ENCODE measurements at regions not wholly inside any gene's neighbourhood (a gene's known extent, or its start where the extent isn't known, plus 50 kb on each side); places are given as distances from the start of the nearest gene placed in this dataset.
"Not testable (repeated sequence)": the region's sequence is repeated elsewhere in the genome, so short reads cannot be mapped to it uniquely, and the experiment has no call there.

- no peak overlapping the region for H3K9ac ChIP-seq (ENCODE audit: low read length)
- H3K4me1 ChIP-seq (ENCODE audit: control insufficient read depth, insufficient read depth, low read length) = no peaks in the 10 kb centered on the region
- H3K27ac ChIP-seq (ENCODE audit: low read depth, low read length) = no peak overlapping the region
Measured at GRCh38 chr1:65629788-65630187, 162.9 kb upstream of the PDE4B start.

GRCh38 chr1:65630855-65631254, 161.8 kb upstream of the PDE4B start:
- no peak overlapping the region for H3K27ac ChIP-seq (ENCODE audit: low read depth, low read length)
- H3K4me1 ChIP-seq (ENCODE audit: control insufficient read depth, insufficient read depth, low read length) = no peaks in the 10 kb centered on the region
- no peaks in the 10 kb centered on the region for H3K36me3 ChIP-seq (ENCODE audit: control insufficient read depth, insufficient read depth, low read length)
- H3K9me3 ChIP-seq (ENCODE audit: control insufficient read depth, insufficient read depth, low read depth, low read length) = no peaks in the 10 kb centered on the region
- H3K9ac ChIP-seq (ENCODE audit: low read length) = no peak overlapping the region
- H3K4me3 ChIP-seq (ENCODE audit: low read depth, low read length) = no peak overlapping the region
- no peaks in the 10 kb centered on the region for H3K27me3 ChIP-seq (ENCODE audit: control insufficient read depth, insufficient read depth, low read length)

More at GRCh38 chr1:65629788-65630187, 162.9 kb upstream of the PDE4B start:
- Histone ChIP-seq H3K36me3 (ENCODE audit: control insufficient read depth, insufficient read depth, low read length) (no peaks in the 10 kb centered on the region), H3K27me3 (ENCODE audit: control insufficient read depth, insufficient read depth, low read length) (no peaks in the 10 kb centered on the region), H3K9me3 (ENCODE audit: control insufficient read depth, insufficient read depth, low read depth, low read length) (no peaks in the 10 kb centered on the region), H3K4me3 (ENCODE audit: low read depth, low read length) (no peak overlapping the region)

DNA sequence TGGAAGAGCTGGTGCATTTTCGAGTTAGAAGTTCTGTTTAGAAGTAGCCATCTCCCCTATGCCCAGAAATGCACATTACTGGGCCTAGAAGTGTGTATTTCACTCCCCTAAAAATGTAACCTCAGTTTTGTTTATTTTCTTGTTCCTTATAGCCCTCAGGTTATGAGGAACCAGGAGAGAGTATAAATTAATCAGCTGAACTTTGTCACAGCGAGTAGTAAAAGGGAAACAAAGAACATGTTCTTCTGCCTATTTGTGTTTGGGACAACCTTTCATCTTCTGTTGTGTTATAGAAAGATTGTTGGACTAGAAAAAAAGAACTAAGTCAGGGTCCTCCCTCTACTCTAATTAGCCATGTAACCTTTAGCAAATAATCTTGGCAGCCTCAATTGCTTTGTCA, 160.5 kb upstream of the PDE4B start:
- Histone ChIP-seq H3K36me3 (ENCODE audit: control insufficient read depth, insufficient read depth, low read length) (no peaks in the 10 kb centered on the region), H3K4me1 (ENCODE audit: control insufficient read depth, insufficient read depth, low read length) (no peaks in the 10 kb centered on the region), H3K9me3 (ENCODE audit: control insufficient read depth, insufficient read depth, low read depth, low read length) (no peaks in the 10 kb centered on the region), H3K27ac (ENCODE audit: low read depth, low read length) (no peak overlapping the region), H3K9ac (ENCODE audit: low read length) (no peak overlapping the region), H3K27me3 (ENCODE audit: control insufficient read depth, insufficient read depth, low read length) (no peaks in the 10 kb centered on the region), H3K4me3 (ENCODE audit: low read depth, low read length) (no peak overlapping the region)

- Histone ChIP-seq H3K4me3 (ENCODE audit: low read depth, low read length) (no peak overlapping the region), H3K4me1 (ENCODE audit: control insufficient read depth, insufficient read depth, low read length) (no peaks in the 10 kb centered on the region), H3K27ac (ENCODE audit: low read depth, low read length) (no peak overlapping the region), H3K9ac (ENCODE audit: low read length) (no peak overlapping the region), H3K36me3 (ENCODE audit: control insufficient read depth, insufficient read depth, low read length) (no peaks in the 10 kb centered on the region), H3K9me3 (ENCODE audit: control insufficient read depth, insufficient read depth, low read depth, low read length) (no peaks in the 10 kb centered on the region), H3K27me3 (ENCODE audit: control insufficient read depth, insufficient read depth, low read length) (no peaks in the 10 kb centered on the region)
Measured at GRCh38 chr1:65640046-65640445, 152.6 kb upstream of the PDE4B start.

DNA sequence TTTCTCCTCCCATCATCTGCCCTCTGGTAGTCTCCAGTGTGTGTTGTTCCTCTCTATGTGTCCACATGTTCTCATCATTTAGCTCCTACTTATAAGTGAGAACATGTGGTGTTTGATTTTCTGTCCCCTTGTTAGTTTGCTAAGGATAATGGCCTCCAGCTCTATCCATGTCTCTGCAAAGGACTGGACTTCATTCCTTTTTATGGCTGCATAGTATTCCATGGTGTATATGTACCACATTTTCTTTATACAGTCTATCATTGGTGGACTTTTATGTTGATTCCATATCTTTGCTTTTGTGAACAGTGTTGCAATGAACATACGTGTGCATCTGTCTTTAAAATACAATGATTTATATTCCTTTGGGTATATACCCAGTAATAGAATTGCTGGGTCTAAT, 143.5 kb upstream of the PDE4B start:
- H3K27ac ChIP-seq (ENCODE audit: low read depth, low read length); H3K9me3 ChIP-seq (ENCODE audit: control insufficient read depth, insufficient read depth, low read depth, low read length); H3K4me1 ChIP-seq (ENCODE audit: control insufficient read depth, insufficient read depth, low read length); H3K9ac ChIP-seq (ENCODE audit: low read length); H3K4me3 ChIP-seq (ENCODE audit: low read depth, low read length); H3K27me3 ChIP-seq (ENCODE audit: control insufficient read depth, insufficient read depth, low read length); H3K36me3 ChIP-seq (ENCODE audit: control insufficient read depth, insufficient read depth, low read length): not testable (repeated sequence)

DNA sequence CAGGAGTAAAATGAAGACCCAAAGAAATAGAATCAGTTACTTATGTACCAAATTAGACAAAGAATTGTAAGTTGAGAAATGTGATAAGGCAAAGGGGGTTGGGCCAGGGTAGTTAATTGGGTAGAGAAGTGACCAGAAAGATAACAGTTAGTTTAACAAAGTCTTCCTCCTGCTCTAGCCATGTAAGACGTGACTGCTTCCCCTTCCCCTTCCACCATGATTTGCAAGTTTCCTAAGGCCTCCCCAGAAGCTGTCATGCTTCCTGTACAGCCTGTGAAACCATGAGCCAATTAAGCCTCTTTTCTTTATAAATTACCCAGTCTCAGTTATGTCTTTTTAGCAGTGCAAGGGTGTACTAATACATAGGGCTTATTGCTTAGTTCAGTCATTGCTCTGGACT, 142.0 kb upstream of the PDE4B start:
- Histone ChIP-seq H3K36me3 (ENCODE audit: control insufficient read depth, insufficient read depth, low read length) (no peaks in the 10 kb centered on the region), H3K4me3 (ENCODE audit: low read depth, low read length) (no peak overlapping the region), H3K27me3 (ENCODE audit: control insufficient read depth, insufficient read depth, low read length) (no peaks in the 10 kb centered on the region), H3K9me3 (ENCODE audit: control insufficient read depth, insufficient read depth, low read depth, low read length) (peaks cover 9% of the 10 kb centered on the region; the same call in 1 of the 2 replicates), H3K9ac (ENCODE audit: low read length) (no peak overlapping the region), H3K4me1 (ENCODE audit: control insufficient read depth, insufficient read depth, low read length) (no peaks in the 10 kb centered on the region), H3K27ac (ENCODE audit: low read depth, low read length) (no peak overlapping the region)

DNA sequence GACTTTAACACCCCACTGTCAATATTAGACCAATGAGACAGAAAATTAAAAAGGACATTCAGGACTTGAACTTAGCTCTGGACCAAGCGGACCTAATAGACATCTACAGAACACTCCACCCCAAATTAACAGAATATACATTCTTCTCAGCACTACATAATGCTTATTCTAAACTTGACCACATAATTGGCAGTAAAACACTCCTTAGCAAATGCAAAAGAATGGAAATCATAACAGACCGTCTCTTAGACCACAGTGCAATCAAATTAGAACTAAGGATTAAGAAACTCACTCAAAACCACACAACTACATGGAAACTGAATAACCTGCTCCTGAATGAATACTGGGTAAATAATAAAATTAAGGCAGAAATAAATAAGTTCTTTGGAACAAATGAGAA, 138.2 kb upstream of the PDE4B start:
- not testable (repeated sequence) for H3K9ac ChIP-seq (ENCODE audit: low read length); H3K4me1 ChIP-seq (ENCODE audit: control insufficient read depth, insufficient read depth, low read length); H3K27me3 ChIP-seq (ENCODE audit: control insufficient read depth, insufficient read depth, low read length); H3K36me3 ChIP-seq (ENCODE audit: control insufficient read depth, insufficient read depth, low read length); H3K4me3 ChIP-seq (ENCODE audit: low read depth, low read length); H3K27ac ChIP-seq (ENCODE audit: low read depth, low read length); H3K9me3 ChIP-seq (ENCODE audit: control insufficient read depth, insufficient read depth, low read depth, low read length)

- not testable (repeated sequence) for H3K9me3 ChIP-seq (ENCODE audit: control insufficient read depth, insufficient read depth, low read depth, low read length); H3K27me3 ChIP-seq (ENCODE audit: control insufficient read depth, insufficient read depth, low read length); H3K4me1 ChIP-seq (ENCODE audit: control insufficient read depth, insufficient read depth, low read length); H3K9ac ChIP-seq (ENCODE audit: low read length); H3K36me3 ChIP-seq (ENCODE audit: control insufficient read depth, insufficient read depth, low read length); H3K27ac ChIP-seq (ENCODE audit: low read depth, low read length); H3K4me3 ChIP-seq (ENCODE audit: low read depth, low read length)
Measured at GRCh38 chr1:65657609-65658008, 135.1 kb upstream of the PDE4B start.

DNA sequence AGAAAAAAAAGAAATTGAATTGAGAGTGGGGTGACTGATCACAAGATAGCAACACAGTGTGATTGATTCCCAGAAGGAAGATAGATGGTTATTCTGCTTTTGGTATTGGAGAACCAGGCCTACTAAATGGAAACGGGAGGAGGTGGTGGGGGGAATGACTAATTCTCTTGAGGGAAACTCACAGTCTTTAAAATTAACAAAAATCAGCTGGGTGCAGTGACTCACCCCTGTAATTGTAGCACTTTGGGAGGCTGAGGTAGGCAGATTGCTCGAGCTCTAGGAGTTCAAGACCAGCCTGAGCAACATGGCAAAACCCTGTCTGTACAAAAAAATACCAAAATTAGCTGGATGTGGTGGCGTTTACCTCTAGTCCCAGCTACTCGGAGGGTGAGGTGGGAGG, 134.6 kb upstream of the PDE4B start:
- Histone ChIP-seq H3K27ac (ENCODE audit: low read depth, low read length) (no peak overlapping the region), H3K4me3 (ENCODE audit: low read depth, low read length) (no peak overlapping the region), H3K27me3 (ENCODE audit: control insufficient read depth, insufficient read depth, low read length) (no peaks in the 10 kb centered on the region), H3K4me1 (ENCODE audit: control insufficient read depth, insufficient read depth, low read length) (no peaks in the 10 kb centered on the region), H3K9me3 (ENCODE audit: control insufficient read depth, insufficient read depth, low read depth, low read length) (no peaks in the 10 kb centered on the region), H3K9ac (ENCODE audit: low read length) (no peak overlapping the region), H3K36me3 (ENCODE audit: control insufficient read depth, insufficient read depth, low read length) (no peaks in the 10 kb centered on the region)

DNA sequence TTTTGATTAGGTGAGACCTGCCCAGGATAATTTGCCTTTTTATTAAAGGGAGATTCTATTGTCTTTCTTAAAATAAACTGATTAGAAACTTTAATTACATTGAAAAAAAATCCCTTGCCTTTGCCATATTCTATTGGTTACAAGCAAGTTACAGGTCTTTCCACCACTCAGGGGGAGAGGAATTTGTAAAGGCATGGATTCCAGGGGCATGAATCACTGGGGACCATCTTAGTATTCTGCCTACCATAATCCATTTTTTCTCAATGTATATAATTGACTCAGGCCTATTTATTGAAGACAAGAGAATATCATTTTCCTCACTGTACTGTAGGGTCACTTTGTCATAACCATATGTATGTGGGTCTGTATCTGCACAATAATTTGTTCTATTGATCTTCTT, 124.3 kb upstream of the PDE4B start:
- Histone ChIP-seq H3K27ac (ENCODE audit: low read depth, low read length) (no peak overlapping the region), H3K9ac (ENCODE audit: low read length) (no peak overlapping the region), H3K4me1 (ENCODE audit: control insufficient read depth, insufficient read depth, low read length) (0 out of 2 replicates have a peak, but pooled peaks cover 8% of the 10 kb centered on the region), H3K36me3 (ENCODE audit: control insufficient read depth, insufficient read depth, low read length) (no peaks in the 10 kb centered on the region), H3K4me3 (ENCODE audit: low read depth, low read length) (no peak overlapping the region), H3K27me3 (ENCODE audit: control insufficient read depth, insufficient read depth, low read length) (no peaks in the 10 kb centered on the region), H3K9me3 (ENCODE audit: control insufficient read depth, insufficient read depth, low read depth, low read length) (no peaks in the 10 kb centered on the region)

- Histone ChIP-seq H3K4me3 (ENCODE audit: low read depth, low read length) (no peak overlapping the region), H3K9ac (ENCODE audit: low read length) (no peak overlapping the region), H3K4me1 (ENCODE audit: control insufficient read depth, insufficient read depth, low read length) (0 out of 2 replicates have a peak, but pooled peaks cover 8% of the 10 kb centered on the region)
Measured at GRCh38 chr1:65670518-65670917, 122.2 kb upstream of the PDE4B start.

DNA sequence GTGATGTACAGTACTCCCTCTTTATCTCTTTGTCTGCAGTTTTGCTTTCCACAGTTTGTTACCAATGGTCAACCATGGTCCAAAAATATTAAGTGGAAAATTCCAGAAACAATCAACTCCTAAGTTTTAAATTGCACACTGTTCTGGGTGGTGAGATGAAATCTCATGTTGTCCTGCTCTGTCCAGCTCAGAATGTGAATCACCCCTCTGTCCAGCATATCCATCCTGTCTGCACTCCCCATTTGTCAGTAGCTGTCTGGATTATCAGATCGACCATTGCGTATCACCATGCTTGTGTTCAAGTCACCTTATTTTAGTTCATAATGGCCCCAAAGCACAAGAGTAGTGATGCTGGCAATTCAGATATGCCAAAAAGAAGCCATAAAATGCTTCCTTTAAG, 118.2 kb upstream of the PDE4B start:
- Histone ChIP-seq H3K4me3 (ENCODE audit: low read depth, low read length) (no peak overlapping the region), H3K27me3 (ENCODE audit: control insufficient read depth, insufficient read depth, low read length) (no peaks in the 10 kb centered on the region), H3K9me3 (ENCODE audit: control insufficient read depth, insufficient read depth, low read depth, low read length) (no peaks in the 10 kb centered on the region), H3K27ac (ENCODE audit: low read depth, low read length) (no peak overlapping the region), H3K9ac (ENCODE audit: low read length) (no peak overlapping the region), H3K36me3 (ENCODE audit: control insufficient read depth, insufficient read depth, low read length) (no peaks in the 10 kb centered on the region), H3K4me1 (ENCODE audit: control insufficient read depth, insufficient read depth, low read length) (no peaks in the 10 kb centered on the region)

More at GRCh38 chr1:65670518-65670917, 122.2 kb upstream of the PDE4B start:
- Histone ChIP-seq H3K9me3 (ENCODE audit: control insufficient read depth, insufficient read depth, low read depth, low read length) (no peaks in the 10 kb centered on the region), H3K36me3 (ENCODE audit: control insufficient read depth, insufficient read depth, low read length) (no peaks in the 10 kb centered on the region), H3K27ac (ENCODE audit: low read depth, low read length) (no peak overlapping the region), H3K27me3 (ENCODE audit: control insufficient read depth, insufficient read depth, low read length) (no peaks in the 10 kb centered on the region)
